GM12891 (cell line): ENCODE measurements at regions not wholly inside any gene's neighbourhood (a gene's known extent, or its start where the extent isn't known, plus 50 kb on each side); places are given as distances from the start of the nearest gene placed in this dataset.

Source experiments
- POLR2A ChIP-seq: IDR thresholded peaks from 2 replicates; pipeline ENCODE4 v1.6.1; 2011; ENCODE audit warnings: low read depth, low read length, control low read depth
- POLR2AphosphoS5 ChIP-seq: IDR thresholded peaks from 2 replicates; pipeline ENCODE4 v1.6.1; 2011; ENCODE audit warnings: low read depth, low read length, control low read depth
- TAF1 ChIP-seq: IDR thresholded peaks from 2 replicates; pipeline ENCODE4 v1.6.1; 2011; ENCODE audit warnings: low read depth, low read length, control low read depth

DNA sequence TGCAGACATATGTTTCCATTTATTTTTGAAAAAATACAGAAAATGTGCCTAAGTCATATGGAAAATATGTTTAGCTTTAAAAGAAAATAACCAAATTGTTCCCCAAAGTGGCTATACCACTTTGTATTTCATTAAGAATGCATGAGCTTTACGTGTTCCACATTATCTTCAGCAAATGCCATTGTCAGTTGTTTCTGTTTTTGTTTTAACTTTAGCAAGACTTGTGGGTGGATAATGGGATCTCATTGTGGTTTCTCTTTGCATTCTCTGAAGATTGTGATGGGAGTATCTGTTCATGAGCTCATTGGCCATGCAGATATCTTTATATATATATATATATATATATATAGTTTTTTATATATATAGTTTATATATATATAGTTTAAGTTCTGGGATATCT is 181.5 kb downstream of the CCER1 start:
- TF ChIP-seq POLR2A (no peak), POLR2AphosphoS5 (no peak), TAF1 (no peak)
